ENCODE measurements at regions not wholly inside any gene's neighbourhood (a gene's known extent, or its start where the extent isn't known, plus 50 kb on each side); places are given as distances from the start of the nearest gene placed in this dataset.

- ATAC-seq: no peak
- no TSS peak for BruUV-seq (replicated peaks)
- TF ChIP-seq REST (IDR thresholded peaks at IDR 0.05; ENCODE audit: insufficient read depth in 1 of 2, low read depth in 2 of 2, low read length in 1 of 2): no peak
- Histone ChIP-seq H3K27ac (ENCODE audit: low read length) (no peak overlapping the region), H3K4me1 (ENCODE audit: control insufficient read depth, insufficient read depth, low read length) (no peaks in the 10 kb centered on the region), H3K36me3 (ENCODE audit: control insufficient read depth, insufficient read depth, low read length) (no peaks in the 10 kb centered on the region), H3K4me3 (ENCODE audit: low read depth in 2 of 2, low read length in 2 of 2) (no peak overlapping the region), H3K9me3 (ENCODE audit: control insufficient read depth, insufficient read depth, low read depth, low read length) (no peaks in the 10 kb centered on the region), H3K27me3 (ENCODE audit: control insufficient read depth, insufficient read depth, low read length) (no peaks in the 10 kb centered on the region)
- ChIA-PET CTCF (no interaction called here), POLR2A (no interaction called here)
- in situ Hi-C loops (cut with HindIII; ENCODE audit: low pct_unique_long_range_greater_than_20kb, low sequenced_read_pairs): no loop called here
- intact Hi-C loops (cut with micrococcal nuclease; ENCODE audit: unreplicated experiment): no loop called here
- DNase-seq (ENCODE audit: low read depth, low spot score): no peak
Measured at GRCh38 chr4:96305030-96305429, 465.1 kb downstream of the PDHA2 start.

- intact Hi-C loops (cut with micrococcal nuclease; ENCODE audit: unreplicated experiment) (no loop called here), in situ Hi-C loops (cut with HindIII; ENCODE audit: low pct_unique_long_range_greater_than_20kb, low sequenced_read_pairs) (no loop called here)
- H3K27me3 ChIP-seq (ENCODE audit: control insufficient read depth, insufficient read depth, low read length): no peaks in the 10 kb centered on the region
- H3K9me3 ChIP-seq (ENCODE audit: control insufficient read depth, insufficient read depth, low read depth, low read length): no peaks in the 10 kb centered on the region
- no peak for DNase-seq (ENCODE audit: low read depth, low spot score)
- H3K27ac ChIP-seq (ENCODE audit: low read length): no peak overlapping the region
- no peaks in the 10 kb centered on the region for H3K36me3 ChIP-seq (ENCODE audit: control insufficient read depth, insufficient read depth, low read length)
- no TSS peak for BruUV-seq (replicated peaks)
- ATAC-seq: no peak
- no peak overlapping the region for H3K4me3 ChIP-seq (ENCODE audit: low read depth in 2 of 2, low read length in 2 of 2)
- no peaks in the 10 kb centered on the region for H3K4me1 ChIP-seq (ENCODE audit: control insufficient read depth, insufficient read depth, low read length)
- POLR2A ChIA-PET: no interaction called here
- TF ChIP-seq CTCF (IDR thresholded peaks at IDR 0.05) (no peak), SIN3A (IDR thresholded peaks at IDR 0.05; ENCODE audit: borderline replicate concordance, insufficient read depth, low read depth, low read length) (no peak), POLR2AphosphoS5 (IDR thresholded peaks at IDR 0.05; ENCODE audit: low read depth, low read length) (no peak), REST (IDR thresholded peaks at IDR 0.05; ENCODE audit: insufficient read depth in 1 of 2, low read depth in 2 of 2, low read length in 1 of 2) (no peak), TCF7L2 (IDR thresholded peaks at IDR 0.05; ENCODE audit: low read depth, low read length) (no peak)
- CTCF ChIA-PET: no interaction called here
Measured at GRCh38 chr4:96312046-96312685, 472.3 kb downstream of the PDHA2 start.

All from Panc1 (cell line).